OCI-LY7 (cell line): ENCODE measurements at regions not wholly inside any gene's neighbourhood (a gene's known extent, or its start where the extent isn't known, plus 50 kb on each side); places are given as distances from the start of the nearest gene placed in this dataset.
"Not testable (repeated sequence)": the region's sequence is repeated elsewhere in the genome, so short reads cannot be mapped to it uniquely, and the experiment has no call there.

ENCODE experiments used
- BruUV-seq: library from RNA; stranded (reverse); fragments of 400-500 nt; replicated peaks from 2 replicates; lab custom pipeline; 2021; lab: Mats Ljungman, UMichigan
- CTCF ChIA-PET: fragments of 300-600 bp; sonication (Branson Sonifier 250); formaldehyde crosslinking; loops from one replicate; lab custom pipeline; 2022; ENCODE audit warnings: antibody characterized with exemption; ENCODE audit not compliant: unreplicated experiment; lab: Charles Lee
- POLR2A ChIA-PET: fragments of 300-600 bp; sonication (Branson Sonifier 250); formaldehyde crosslinking; loops from one replicate; lab custom pipeline; 2022; ENCODE audit warnings: antibody characterized with exemption; lab: Charles Lee
- DNase-seq: peaks from one replicate; pipeline ENCODE4 v3.0.0-alpha.2; 2015; ENCODE audit warnings: low spot score
- H2AFZ ChIP-seq: fragments of 200-600 bp; sonication (generic), shearing (Covaris generic); 2 replicates; pipeline ENCODE4 v1.6.1; 2014; ENCODE audit warnings: mild to moderate bottlenecking, antibody characterized with exemption, low read length, moderate library complexity
- H3K27ac ChIP-seq: fragments of 200-600 bp; sonication (generic); 2 replicates; pipeline ENCODE4 v1.5.1; 2014; ENCODE audit warnings: mixed run types, low read depth, mild to moderate bottlenecking, moderate library complexity, low read length, inconsistent platforms; ENCODE audit not compliant: poor library complexity, severe bottlenecking
- H3K36me3 ChIP-seq: fragments of 200-600 bp; sonication (generic); 2 replicates; pipeline ENCODE4 v1.6.1; 2014; ENCODE audit warnings: mild to moderate bottlenecking, antibody characterized with exemption, low read length, moderate library complexity, mixed read lengths; ENCODE audit not compliant: insufficient read depth
- H3K4me1 ChIP-seq: fragments of 200-600 bp; sonication (generic); 2 replicates; pipeline ENCODE4 v1.5.1; 2014; ENCODE audit warnings: mild to moderate bottlenecking, low read length; ENCODE audit not compliant: insufficient read depth, poor library complexity, severe bottlenecking
- H3K4me2 ChIP-seq: fragments of 200-600 bp; sonication (generic); 2 replicates; pipeline ENCODE4 v1.6.1; 2014; ENCODE audit warnings: mild to moderate bottlenecking, low read length
- H3K4me3 ChIP-seq: fragments of 200-600 bp; sonication (generic); 2 replicates; pipeline ENCODE4 v1.5.1; 2014; ENCODE audit warnings: mild to moderate bottlenecking, low read depth, low read length; ENCODE audit not compliant: poor library complexity, severe bottlenecking
- H3K79me2 ChIP-seq: fragments of 200-600 bp; sonication (generic); 2 replicates; pipeline ENCODE4 v1.6.1; 2016; ENCODE audit warnings: low read depth, mild to moderate bottlenecking, low read length, moderate library complexity, mixed read lengths; ENCODE audit not compliant: insufficient read depth
- H3K9me2 ChIP-seq: fragments of 200-600 bp; sonication (generic); 2 replicates; pipeline ENCODE4 v1.6.1; 2016; ENCODE audit warnings: mild to moderate bottlenecking, low read length, mixed read lengths; ENCODE audit not compliant: insufficient read depth
- H3K9me3 ChIP-seq: fragments of 200-600 bp; sonication (generic); 2 replicates; pipeline ENCODE4 v1.6.1; 2014; ENCODE audit warnings: mild to moderate bottlenecking, mixed run types, low read length, mixed read lengths
- H4K20me1 ChIP-seq: fragments of 200-600 bp; sonication (generic); 2 replicates; pipeline ENCODE4 v1.6.1; 2014; ENCODE audit warnings: mild to moderate bottlenecking, antibody characterized with exemption, low read length, moderate library complexity, mixed read lengths; ENCODE audit not compliant: insufficient read depth
- CTCF ChIP-seq: fragments of 200-600 bp; sonication (generic); conservative IDR thresholded peaks from 2 replicates; pipeline ENCODE4 v1.5.1; 2014; ENCODE audit warnings: mild to moderate bottlenecking, antibody characterized with exemption, low read length, moderate library complexity, mixed read lengths
- EZH2phosphoT487 ChIP-seq: fragments of 200-600 bp; sonication (generic); IDR thresholded peaks from 2 replicates; pipeline ENCODE4 v1.6.1; 2018; ENCODE audit warnings: low read depth, borderline replicate concordance, mild to moderate bottlenecking, mixed run types, antibody characterized with exemption, low read length, moderate library complexity, mixed read lengths
- intact Hi-C: fragments of 100-400 bp; cut with micrococcal nuclease; formaldehyde crosslinking; loops from one replicate; pipeline ENCODE4 v1.10.0; 2022; ENCODE audit not compliant: unreplicated experiment

- H3K27ac ChIP-seq, result no peak overlapping the region
- TF ChIP-seq CTCF (no peak), EZH2phosphoT487 (no peak)
- H3K79me2 ChIP-seq, result no peaks in the 10 kb centered on the region
- H3K4me1 ChIP-seq, result no peaks in the 10 kb centered on the region
- intact Hi-C loops, result no loop called here
- no peak overlapping the region for H3K4me2 ChIP-seq
- H2AFZ ChIP-seq, result no peak overlapping the region
- no TSS peak for BruUV-seq
- no peaks in the 10 kb centered on the region for H3K36me3 ChIP-seq
- ChIA-PET CTCF (no interaction called here), POLR2A (no interaction called here)
- no peaks in the 10 kb centered on the region for H3K9me3 ChIP-seq
- no peak for DNase-seq
- H3K9me2 ChIP-seq, result no peaks in the 10 kb centered on the region
- H4K20me1 ChIP-seq, result no peaks in the 10 kb centered on the region
- H3K4me3 ChIP-seq, result no peak overlapping the region
These were observed 1081.7 kb upstream of the EDIL3 start for GRCh38 chr5:85466423-85466822.

GRCh38 chr5:85472749-85473148 lies 1088.1 kb upstream of the EDIL3 start:
- H3K4me2 ChIP-seq, result no peak overlapping the region
- no peaks in the 10 kb centered on the region for H3K4me1 ChIP-seq
- no peaks in the 10 kb centered on the region for H4K20me1 ChIP-seq
- no peak overlapping the region for H3K27ac ChIP-seq
- no peaks in the 10 kb centered on the region for H3K36me3 ChIP-seq
- H3K4me3 ChIP-seq, result no peak overlapping the region
- BruUV-seq, result no TSS peak
- intact Hi-C loops, result no loop called here
- H2AFZ ChIP-seq, result no peak overlapping the region
- no peaks in the 10 kb centered on the region for H3K9me2 ChIP-seq
- ChIA-PET POLR2A (no interaction called here), CTCF (no interaction called here)
- TF ChIP-seq CTCF (no peak), EZH2phosphoT487 (no peak)
- no peak for DNase-seq
- H3K79me2 ChIP-seq, result no peaks in the 10 kb centered on the region
- no peaks in the 10 kb centered on the region for H3K9me3 ChIP-seq

DNA sequence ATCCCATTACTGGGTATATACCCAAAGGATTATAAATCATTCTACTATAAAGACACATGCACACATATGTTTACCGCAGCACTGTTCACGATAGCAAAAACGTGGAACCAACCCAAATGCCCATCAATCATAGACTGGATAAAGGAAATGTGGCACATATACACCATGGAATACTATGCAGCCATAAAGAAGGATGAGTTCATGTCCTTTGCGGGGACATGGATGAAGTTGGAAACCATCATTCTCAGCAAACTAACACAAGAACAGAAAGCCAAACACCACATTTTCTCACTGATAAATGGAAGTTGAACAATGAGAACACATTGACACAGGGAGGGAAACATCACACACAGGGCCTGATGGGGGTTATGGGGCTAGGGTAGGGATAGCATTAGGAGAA lies 1090.5 kb upstream of the EDIL3 start:
- CTCF ChIA-PET, H3K9me2 ChIP-seq, H3K4me3 ChIP-seq, H3K4me2 ChIP-seq, BruUV-seq, H3K36me3 ChIP-seq, H3K4me1 ChIP-seq, H2AFZ ChIP-seq, H4K20me1 ChIP-seq, H3K79me2 ChIP-seq, intact Hi-C loops, DNase-seq, H3K27ac ChIP-seq, H3K9me3 ChIP-seq: not testable (repeated sequence)
- POLR2A ChIA-PET, result interaction anchor here (0.6 kb wide), 1 partner anchor 546 kb away, joined by 3 read pairs; no protein-coding TSS in a partner anchor
